H1 (cell line): ENCODE measurements at regions not wholly inside any gene's neighbourhood (a gene's known extent, or its start where the extent isn't known, plus 50 kb on each side); places are given as distances from the start of the nearest gene placed in this dataset.

Experiments
- KDM1A ChIP-seq: fragments of 200-600, 300-600 bp; sonication (generic); IDR thresholded peaks from 2 replicates; pipeline ENCODE4 v1.7.1; 2016; ENCODE audit warnings: mild to moderate bottlenecking, low read length, borderline replicate concordance

DNA sequence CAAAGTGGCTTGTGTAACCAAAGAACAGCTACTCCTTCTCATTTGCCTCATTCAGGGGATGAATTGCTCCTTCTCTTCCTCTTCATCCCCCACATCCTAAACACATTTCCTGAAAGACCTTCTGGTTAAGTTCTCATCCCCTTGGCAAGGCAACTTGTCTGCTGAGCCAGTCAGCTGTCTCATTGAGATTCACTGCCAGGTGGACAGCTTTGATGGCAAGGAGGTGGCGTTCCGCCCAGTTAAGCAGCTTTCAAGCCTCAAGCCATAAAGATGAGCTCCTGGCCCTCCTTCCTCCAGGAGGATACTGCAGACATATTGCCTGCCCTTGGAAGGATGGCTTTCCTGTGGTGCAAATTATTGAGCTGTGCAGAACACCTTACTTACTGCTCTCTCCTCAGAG is 448.6 kb upstream of the MPDZ start (continued):
- no peak for TF ChIP-seq KDM1A
